ENCODE measurements at regions not wholly inside any gene's neighbourhood (a gene's known extent, or its start where the extent isn't known, plus 50 kb on each side); places are given as distances from the start of the nearest gene placed in this dataset.

DNA sequence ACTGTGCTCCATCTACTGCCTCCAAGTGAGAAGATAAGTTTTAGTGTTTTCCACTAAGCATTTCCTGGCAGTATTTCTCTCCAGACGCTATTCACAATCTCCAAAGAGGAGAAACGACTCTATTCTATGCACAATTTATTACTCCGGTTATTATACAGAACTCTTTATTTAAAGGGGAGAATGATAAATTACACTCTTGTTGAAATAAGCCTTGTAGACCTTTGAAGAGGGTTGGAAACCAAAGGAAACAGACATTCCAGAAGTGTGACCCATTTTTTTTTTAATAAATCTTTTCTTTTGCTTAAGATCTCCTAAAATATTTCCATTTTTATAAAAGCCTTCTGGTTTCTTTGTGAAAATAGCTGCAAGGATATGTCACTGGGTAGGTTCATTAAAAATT is 76.1 kb upstream of the HDAC9 start:
- no peak for TF ChIP-seq POLR2A (IDR thresholded peaks at IDR 0.05; ENCODE audit: low read length)
- TF ChIP-seq GATA1 (IDR thresholded peaks at IDR 0.05; ENCODE audit: low read depth, low read length): no peak

Data from erythroblast (primary cell).